GM12864 (cell line): ENCODE measurements at regions not wholly inside any gene's neighbourhood (a gene's known extent, or its start where the extent isn't known, plus 50 kb on each side); places are given as distances from the start of the nearest gene placed in this dataset.

Experiments used
- DNase-seq: peaks from one replicate; pipeline ENCODE4 v3.0.0-alpha.2; 2011; ENCODE audit warnings: low read depth
- H3K4me3 ChIP-seq: 2 replicates; pipeline ENCODE4 v1.5.1; 2011; ENCODE audit warnings: mild to moderate bottlenecking, low read depth, low read length, control low read depth
- CTCF ChIP-seq: IDR thresholded peaks from 2 replicates; pipeline ENCODE4 v1.5.1; 2011; ENCODE audit warnings: low read depth, mild to moderate bottlenecking, moderate library complexity, low read length, control low read depth, inconsistent platforms; ENCODE audit errors: missing control alignments

- TF ChIP-seq CTCF: no peak
- H3K4me3 ChIP-seq: no peak overlapping the region
- no peak for DNase-seq
Observed at GRCh38 chr16:85510041-85510659, 103.0 kb upstream of the GSE1 start.

- no peak for TF ChIP-seq CTCF
- no peak for DNase-seq
Observed at GRCh38 chr16:85511938-85512807, 100.9 kb upstream of the GSE1 start.

GRCh38 chr16:85512808-85513115 is 100.4 kb upstream of the GSE1 start:
- no peak for TF ChIP-seq CTCF
- no peak for DNase-seq
- H3K4me3 ChIP-seq: no peak overlapping the region

More at GRCh38 chr16:85511938-85512807, 100.9 kb upstream of the GSE1 start:
- no peak overlapping the region for H3K4me3 ChIP-seq

- no peak for TF ChIP-seq CTCF
- DNase-seq: no peak
- H3K4me3 ChIP-seq: no peak overlapping the region
Observed at GRCh38 chr16:85513180-85513579, 99.9 kb upstream of the GSE1 start.

- H3K4me3 ChIP-seq: no peak overlapping the region
- DNase-seq: no peak
- no peak for TF ChIP-seq CTCF
Observed at GRCh38 chr16:85513649-85514048, 99.5 kb upstream of the GSE1 start.

- DNase-seq: no peak
- TF ChIP-seq CTCF: no peak
- H3K4me3 ChIP-seq: no peak overlapping the region
Observed at GRCh38 chr16:85514295-85514597, 98.9 kb upstream of the GSE1 start.

GRCh38 chr16:85514598-85515318 is 98.4 kb upstream of the GSE1 start:
- H3K4me3 ChIP-seq: no peak overlapping the region
- no peak for DNase-seq
- no peak for TF ChIP-seq CTCF
